ENCODE measurements at regions not wholly inside any gene's neighbourhood (a gene's known extent, or its start where the extent isn't known, plus 50 kb on each side); places are given as distances from the start of the nearest gene placed in this dataset.

- no peaks in the 10 kb centered on the region for H3K79me2 ChIP-seq (ENCODE audit: insufficient read depth, low read length)
- H3K4me3 ChIP-seq (ENCODE audit: low read depth in 1 of 2, low read length in 2 of 2) = no peak overlapping the region
- ATAC-seq (ENCODE audit: insufficient read depth, low read depth) (no peak), DNase-seq (no peak)
- H3K27me3 ChIP-seq (ENCODE audit: insufficient read depth, low read length, poor library complexity) = no peaks in the 10 kb centered on the region
- no peak for TF ChIP-seq EZH2 (IDR thresholded peaks at IDR 0.05; ENCODE audit: borderline replicate concordance, low read depth, low read length, severe bottlenecking)
- no peak for TF ChIP-seq CTCF (IDR thresholded peaks at IDR 0.05; ENCODE audit: borderline replicate concordance, extremely low read depth, low read length, poor library complexity, severe bottlenecking)
- H2AFZ ChIP-seq (ENCODE audit: low read depth, low read length) = no peak overlapping the region
- no peaks in the 10 kb centered on the region for H3K36me3 ChIP-seq (ENCODE audit: insufficient read depth, low read length)
- H3K4me2 ChIP-seq (ENCODE audit: insufficient read depth, low read length) = no peak overlapping the region
- H3K27ac ChIP-seq (ENCODE audit: low read length) = no peak overlapping the region
- no peaks in the 10 kb centered on the region for H3K4me1 ChIP-seq (ENCODE audit: insufficient read depth, low read length)
- H3K9me3 ChIP-seq (ENCODE audit: insufficient read depth, low read length, severe bottlenecking) = no peaks in the 10 kb centered on the region
- H4K20me1 ChIP-seq (ENCODE audit: insufficient read depth, low read length) = no peaks in the 10 kb centered on the region
- H3K9ac ChIP-seq (ENCODE audit: low read depth, low read length) = no peak overlapping the region
Observed at GRCh38 chr3:139134678-139135372, 90.1 kb upstream of the PRR23C start.

- H3K36me3 ChIP-seq (ENCODE audit: insufficient read depth, low read length) = no peaks in the 10 kb centered on the region
- ATAC-seq (ENCODE audit: insufficient read depth, low read depth) = no peak
- no peak overlapping the region for H3K4me3 ChIP-seq (ENCODE audit: low read depth in 1 of 2, low read length in 2 of 2)
- no peak overlapping the region for H3K9ac ChIP-seq (ENCODE audit: low read depth, low read length)
- no peak overlapping the region for H3K4me2 ChIP-seq (ENCODE audit: insufficient read depth, low read length)
- no peaks in the 10 kb centered on the region for H4K20me1 ChIP-seq (ENCODE audit: insufficient read depth, low read length)
- H3K79me2 ChIP-seq (ENCODE audit: insufficient read depth, low read length) = no peaks in the 10 kb centered on the region
- no peaks in the 10 kb centered on the region for H3K4me1 ChIP-seq (ENCODE audit: insufficient read depth, low read length)
- H3K27me3 ChIP-seq (ENCODE audit: insufficient read depth, low read length, poor library complexity) = no peaks in the 10 kb centered on the region
- H3K9me3 ChIP-seq (ENCODE audit: insufficient read depth, low read length, severe bottlenecking) = no peaks in the 10 kb centered on the region
- no peak for DNase-seq
- TF ChIP-seq CTCF (IDR thresholded peaks at IDR 0.05; ENCODE audit: borderline replicate concordance, extremely low read depth, low read length, poor library complexity, severe bottlenecking) = no peak
- no peak for TF ChIP-seq EZH2 (IDR thresholded peaks at IDR 0.05; ENCODE audit: borderline replicate concordance, low read depth, low read length, severe bottlenecking)
- no peak overlapping the region for H2AFZ ChIP-seq (ENCODE audit: low read depth, low read length)
- H3K27ac ChIP-seq (ENCODE audit: low read length) = no peak overlapping the region
Observed at GRCh38 chr3:139135657-139136056, 91.0 kb upstream of the PRR23C start.

DNA sequence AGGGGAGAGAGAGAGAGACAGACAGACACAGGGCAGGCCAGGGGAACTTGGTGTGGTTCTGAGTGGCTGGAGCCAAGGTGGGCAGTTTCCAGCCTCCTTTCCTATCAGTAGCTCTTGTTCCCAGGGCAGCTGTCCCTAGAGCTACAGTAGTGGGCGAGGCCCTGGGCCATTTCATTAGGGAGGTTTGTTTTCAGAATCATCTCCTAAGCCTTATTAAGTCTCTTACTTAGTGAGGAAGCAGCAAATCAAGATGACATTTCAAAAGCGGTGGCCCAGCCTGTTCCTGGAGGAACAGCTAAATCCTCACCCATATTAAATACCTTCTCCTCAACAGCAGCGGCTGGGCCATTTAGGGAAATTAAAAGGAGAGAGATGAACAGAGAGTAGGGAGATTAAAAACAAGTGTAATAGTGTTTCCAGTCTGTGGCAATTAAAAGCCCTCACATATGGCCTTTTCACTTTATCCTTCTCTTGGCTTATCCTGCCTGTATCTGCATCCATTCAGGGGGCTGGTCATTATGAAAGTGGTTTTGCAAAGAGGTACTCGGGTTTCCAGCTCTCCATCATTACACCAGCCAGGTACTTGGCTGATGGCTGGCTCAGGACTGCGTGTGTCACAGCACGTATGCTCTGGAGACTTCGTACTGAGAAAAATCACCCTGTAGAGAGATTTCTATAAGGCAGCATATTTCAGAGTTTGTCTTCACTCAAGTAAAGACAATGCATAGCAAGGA is 91.9 kb upstream of the PRR23C start:
- H3K9me3 ChIP-seq (ENCODE audit: insufficient read depth, low read length, severe bottlenecking) = no peaks in the 10 kb centered on the region
- no peak overlapping the region for H3K4me2 ChIP-seq (ENCODE audit: insufficient read depth, low read length)
- H4K20me1 ChIP-seq (ENCODE audit: insufficient read depth, low read length) = no peaks in the 10 kb centered on the region
- no peak for ATAC-seq (ENCODE audit: insufficient read depth, low read depth)
- H3K27me3 ChIP-seq (ENCODE audit: insufficient read depth, low read length, poor library complexity) = no peaks in the 10 kb centered on the region
- no peak overlapping the region for H3K27ac ChIP-seq (ENCODE audit: low read length)
- no peaks in the 10 kb centered on the region for H3K4me1 ChIP-seq (ENCODE audit: insufficient read depth, low read length)
- H3K9ac ChIP-seq (ENCODE audit: low read depth, low read length) = no peak overlapping the region
- H3K4me3 ChIP-seq (ENCODE audit: low read depth in 1 of 2, low read length in 2 of 2) = no peak overlapping the region
- no peak for DNase-seq
- H2AFZ ChIP-seq (ENCODE audit: low read depth, low read length) = no peak overlapping the region
- no peaks in the 10 kb centered on the region for H3K79me2 ChIP-seq (ENCODE audit: insufficient read depth, low read length)
- H3K36me3 ChIP-seq (ENCODE audit: insufficient read depth, low read length) = no peaks in the 10 kb centered on the region
- TF ChIP-seq CTCF (IDR thresholded peaks at IDR 0.05; ENCODE audit: borderline replicate concordance, extremely low read depth, low read length, poor library complexity, severe bottlenecking) = no peak
- no peak for TF ChIP-seq EZH2 (IDR thresholded peaks at IDR 0.05; ENCODE audit: borderline replicate concordance, low read depth, low read length, severe bottlenecking)

Data from DND-41 (cell line).